BLaER1 treated with 17β-estradiol and CSF1 and Interleukin-3, amounts not matched to agents 10 nM and 100 nM (cell line): ENCODE measurements at regions not wholly inside any gene's neighbourhood (a gene's known extent, or its start where the extent isn't known, plus 50 kb on each side); places are given as distances from the start of the nearest gene placed in this dataset.

Experiments
- H3K27ac ChIP-seq, 11 experiments: shearing (Covaris generic); formaldehyde crosslinking; 2 replicates each; pipeline ENCODE4 v1.8.1; 2022
- H3K27me3 ChIP-seq, 11 experiments: shearing (Covaris generic); formaldehyde crosslinking; 2 replicates each; pipeline ENCODE4 v1.8.1; 2022
- H3K36me3 ChIP-seq, 11 experiments: shearing (Covaris generic); formaldehyde crosslinking; 2 replicates each; pipeline ENCODE4 v1.8.1; 2022
- H3K4me1 ChIP-seq, 10 experiments: shearing (Covaris generic); formaldehyde crosslinking; 2 replicates each; pipeline ENCODE4 v1.8.1; 2022
- H3K4me2 ChIP-seq, 11 experiments: shearing (Covaris generic); formaldehyde crosslinking; 2 replicates each; pipeline ENCODE4 v1.8.1; 2022
- H3K4me3 ChIP-seq, 10 experiments: shearing (Covaris generic); formaldehyde crosslinking; 2 replicates each; pipeline ENCODE4 v1.8.1; 2022
- H3K9ac ChIP-seq, 11 experiments: shearing (Covaris generic); formaldehyde crosslinking; 2 replicates each; pipeline ENCODE4 v1.8.1; 2022
- H3K9me3 ChIP-seq, 11 experiments: shearing (Covaris generic); formaldehyde crosslinking; replicated peaks in 1 of 11; 2 replicates each; pipeline ENCODE4 v1.8.1; 2022
- H4K20me1 ChIP-seq, 11 experiments: shearing (Covaris generic); formaldehyde crosslinking; 2 replicates each; pipeline ENCODE4 v1.8.1; 2022
- Cebpa-rat ChIP-seq, 11 experiments: shearing (Covaris generic); IDR thresholded peaks; 2 replicates each; pipeline ENCODE4 v1.8.1; 2022

DNA sequence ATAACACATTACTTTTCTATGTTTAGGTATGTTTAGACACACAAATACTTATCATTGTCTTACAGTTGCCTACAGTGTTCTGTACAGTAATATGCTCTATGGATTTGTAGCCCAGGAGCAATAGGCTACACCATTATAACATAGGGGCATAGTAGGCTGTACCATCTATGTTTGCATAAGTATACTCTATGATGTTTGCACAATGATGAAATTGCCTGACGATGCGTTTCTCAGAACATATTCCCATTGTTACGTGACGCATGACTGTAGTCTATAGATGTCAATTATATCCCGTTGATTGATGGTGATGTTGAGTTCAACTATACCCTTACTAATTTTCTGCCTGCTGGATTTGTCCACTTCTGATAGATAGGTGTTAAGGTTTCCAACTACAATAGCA, 139.4 kb upstream of the PFN2 start:
- Histone ChIP-seq H3K27ac (no peak overlapping the region), H3K36me3 (no peaks in the 10 kb centered on the region), H3K9me3 (no peaks in the 10 kb centered on the region), H3K27me3 (no peaks in the 10 kb centered on the region), H4K20me1 (no peaks in the 10 kb centered on the region), H3K9ac (no peak overlapping the region), H3K4me2 (no peak overlapping the region), H3K4me1 (peaks cover 9 to 24% (median 21%) of the 10 kb centered on the region in 10 experiments; a peak in 19 of 20 replicates), H3K4me3 (no peak overlapping the region)
- no peak for TF ChIP-seq Cebpa-rat (IDR thresholded peaks at IDR 0.05)

GRCh38 chr3:150107429-150108175, 136.9 kb upstream of the PFN2 start:
- H3K4me3 ChIP-seq, result no peak overlapping the region
- no peak for TF ChIP-seq Cebpa-rat (IDR thresholded peaks at IDR 0.05)
- H3K9me3 ChIP-seq, result no peaks in the 10 kb centered on the region
- H3K27ac ChIP-seq, result 0 out of 22 replicates have a peak overlapping the region, but pooled peaks of 1 of the 11 experiments have one; percentile 3
- H3K4me2 ChIP-seq, result peak overlapping the region in 9 of 11 experiments; percentile 7 to 66 (median 53); a peak in 17 of 22 replicates
- 0 out of 22 replicates have a peak overlapping the region, but pooled peaks of 1 of the 11 experiments have one; percentile 3 for H3K9ac ChIP-seq
- no peaks in the 10 kb centered on the region for H4K20me1 ChIP-seq
- no peaks in the 10 kb centered on the region for H3K27me3 ChIP-seq
- H3K36me3 ChIP-seq, result no peaks in the 10 kb centered on the region
- H3K4me1 ChIP-seq, result peaks cover 9 to 43% (median 35%) of the 10 kb centered on the region in 10 experiments; a peak in 19 of 20 replicates

- H3K27me3 ChIP-seq, result no peaks in the 10 kb centered on the region
- H3K27ac ChIP-seq, result 0 out of 22 replicates have a peak overlapping the region, but pooled peaks of 1 of the 11 experiments have one; percentile 3
- H4K20me1 ChIP-seq, result no peaks in the 10 kb centered on the region
- no peak for TF ChIP-seq Cebpa-rat (IDR thresholded peaks at IDR 0.05)
- H3K9ac ChIP-seq, result 0 out of 22 replicates have a peak overlapping the region, but pooled peaks of 1 of the 11 experiments have one; percentile 3
- H3K4me3 ChIP-seq, result no peak overlapping the region
- peaks cover 9 to 47% (median 39%) of the 10 kb centered on the region in 10 experiments; a peak in 19 of 20 replicates for H3K4me1 ChIP-seq
- H3K36me3 ChIP-seq, result no peaks in the 10 kb centered on the region
- H3K4me2 ChIP-seq, result peak overlapping the region in 10 of 11 experiments; percentile 7 to 66 (median 53); a peak in 18 of 22 replicates
- H3K9me3 ChIP-seq, result peaks cover 1 to 5% (median 3%) of the 10 kb centered on the region in 11 experiments; a peak in 18 of 22 replicates
Observed at GRCh38 chr3:150106740-150107428, 136.2 kb upstream of the PFN2 start.

DNA sequence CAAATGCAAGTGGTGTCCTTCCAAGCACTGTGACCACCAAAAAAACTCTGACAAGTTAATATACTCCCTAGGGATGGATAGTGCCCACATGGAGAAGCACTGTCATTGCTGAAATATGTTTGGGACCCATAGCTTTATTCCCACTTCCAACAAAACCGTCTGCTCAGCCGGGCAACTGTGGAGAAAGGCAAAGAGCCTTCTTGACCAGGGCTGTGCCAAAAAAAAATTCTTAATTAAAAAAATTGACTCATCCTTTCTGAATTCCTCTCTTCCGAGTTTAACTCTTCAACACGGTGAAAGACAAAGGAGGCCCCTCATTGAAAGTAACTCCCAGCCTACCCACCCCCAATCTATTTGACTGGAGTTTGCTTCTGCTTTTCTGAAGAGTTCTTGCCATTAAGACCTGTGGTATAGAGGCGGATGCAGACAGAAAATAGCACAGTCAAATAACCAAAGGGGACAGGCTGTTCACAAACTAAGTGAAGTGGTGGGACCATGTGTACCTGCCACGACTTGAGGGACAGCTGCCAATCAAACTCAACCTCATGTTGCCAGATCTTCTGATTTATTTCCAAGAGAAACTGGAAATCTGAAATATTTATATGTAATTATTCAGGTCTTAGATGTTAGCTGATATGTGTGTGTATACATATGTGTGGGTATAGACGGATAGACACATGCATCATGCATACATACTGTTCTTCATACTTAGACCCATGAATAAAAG, 135.4 kb upstream of the PFN2 start:
- no peaks in the 10 kb centered on the region for H3K36me3 ChIP-seq
- no peak overlapping the region for H3K27ac ChIP-seq
- H3K4me2 ChIP-seq, result peak overlapping the region in 8 of 11 experiments; percentile 27 to 66 (median 54); a peak in 16 of 22 replicates
- no peaks in the 10 kb centered on the region for H3K27me3 ChIP-seq
- H3K4me3 ChIP-seq, result no peak overlapping the region
- H3K9ac ChIP-seq, result no peak overlapping the region
- H3K4me1 ChIP-seq, result peaks cover 9 to 47% (median 39%) of the 10 kb centered on the region in 10 experiments; a peak in 19 of 20 replicates
- no peaks in the 10 kb centered on the region for H4K20me1 ChIP-seq
- TF ChIP-seq Cebpa-rat (IDR thresholded peaks at IDR 0.05), result no peak
- peaks cover 9 to 13% (median 11%) of the 10 kb centered on the region in 11 experiments; a peak in 20 of 22 replicates for H3K9me3 ChIP-seq

GRCh38 chr3:150105025-150105424, 134.3 kb upstream of the PFN2 start:
- no peak overlapping the region for H3K27ac ChIP-seq
- no peaks in the 10 kb centered on the region for H3K36me3 ChIP-seq
- peaks cover 9 to 47% (median 39%) of the 10 kb centered on the region in 10 experiments; a peak in 19 of 20 replicates for H3K4me1 ChIP-seq
- H4K20me1 ChIP-seq, result no peaks in the 10 kb centered on the region
- TF ChIP-seq Cebpa-rat (IDR thresholded peaks at IDR 0.05), result no peak
- H3K9me3 ChIP-seq, result peaks cover 9 to 23% (median 17%) of the 10 kb centered on the region in 11 experiments; a peak in 20 of 22 replicates
- no peak overlapping the region for H3K4me3 ChIP-seq
- H3K9ac ChIP-seq, result no peak overlapping the region
- no peak overlapping the region for H3K4me2 ChIP-seq
- no peaks in the 10 kb centered on the region for H3K27me3 ChIP-seq

DNA sequence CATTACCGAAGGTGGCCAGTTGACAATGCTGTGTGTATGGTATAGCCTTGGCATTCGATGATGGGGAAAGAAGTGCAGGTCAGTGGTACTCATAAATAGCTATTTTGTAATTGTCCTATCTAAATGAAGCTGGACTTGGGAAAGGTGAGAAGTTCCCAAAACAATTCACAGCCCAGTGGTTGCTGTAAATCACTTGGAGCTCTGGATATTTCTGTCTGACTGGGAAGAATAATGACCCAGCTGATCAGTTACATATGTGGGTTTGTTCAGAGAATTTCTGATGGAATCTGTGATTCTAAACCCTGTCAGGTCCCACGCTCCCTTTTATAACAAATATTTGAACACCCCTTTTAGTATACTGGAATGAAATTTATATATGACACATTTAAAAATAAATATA, 133.9 kb upstream of the PFN2 start:
- Histone ChIP-seq H3K9me3 (peaks cover 9 to 24% (median 19%) of the 10 kb centered on the region in 11 experiments; a peak in 20 of 22 replicates), H3K4me3 (no peak overlapping the region), H3K36me3 (no peaks in the 10 kb centered on the region), H3K27ac (no peak overlapping the region), H3K4me2 (no peak overlapping the region; a peak in 1 of 22 replicates), H4K20me1 (no peaks in the 10 kb centered on the region), H3K4me1 (peaks cover 9 to 47% (median 39%) of the 10 kb centered on the region in 10 experiments; a peak in 19 of 20 replicates), H3K27me3 (no peaks in the 10 kb centered on the region), H3K9ac (no peak overlapping the region)
- TF ChIP-seq Cebpa-rat (IDR thresholded peaks at IDR 0.05), result no peak

GRCh38 chr3:150101016-150101415, 130.3 kb upstream of the PFN2 start:
- peaks cover 0 to 29% (median 20%) of the 10 kb centered on the region in 10 experiments; a peak in 15 of 20 replicates for H3K4me1 ChIP-seq
- no peaks in the 10 kb centered on the region for H4K20me1 ChIP-seq
- no peak overlapping the region for H3K9ac ChIP-seq
- H3K4me3 ChIP-seq, result no peak overlapping the region
- no peaks in the 10 kb centered on the region for H3K27me3 ChIP-seq
- no peak overlapping the region for H3K4me2 ChIP-seq
- peaks cover 9 to 24% (median 19%) of the 10 kb centered on the region in 11 experiments; a peak in 20 of 22 replicates for H3K9me3 ChIP-seq
- no peak for TF ChIP-seq Cebpa-rat (IDR thresholded peaks at IDR 0.05)
- H3K27ac ChIP-seq, result no peak overlapping the region
- no peaks in the 10 kb centered on the region for H3K36me3 ChIP-seq

GRCh38 chr3:150098621-150099020, 127.9 kb upstream of the PFN2 start:
- Histone ChIP-seq H3K36me3 (no peaks in the 10 kb centered on the region), H3K4me3 (no peak overlapping the region), H4K20me1 (no peaks in the 10 kb centered on the region), H3K9me3 (peaks cover 9 to 24% (median 19%) of the 10 kb centered on the region in 11 experiments; a peak in 20 of 22 replicates), H3K9ac (no peak overlapping the region), H3K27me3 (no peaks in the 10 kb centered on the region), H3K4me2 (no peak overlapping the region), H3K4me1 (peaks cover 0 to 15% (median 13%) of the 10 kb centered on the region in 10 experiments; a peak in 14 of 20 replicates), H3K27ac (no peak overlapping the region)
- no peak for TF ChIP-seq Cebpa-rat (IDR thresholded peaks at IDR 0.05)
